ENCODE measurements at regions not wholly inside any gene's neighbourhood (a gene's known extent, or its start where the extent isn't known, plus 50 kb on each side); places are given as distances from the start of the nearest gene placed in this dataset.

- no peaks in the 10 kb centered on the region for H3K4me1 ChIP-seq (ENCODE audit: control insufficient read depth, insufficient read depth, low read length)
- ChIA-PET POLR2A (no interaction called here), CTCF (interaction anchor here (0.6 kb wide), 1 partner anchor 1337 kb away, joined by 3 read pairs; no protein-coding TSS in a partner anchor)
- no peaks in the 10 kb centered on the region for H3K9me3 ChIP-seq (ENCODE audit: control insufficient read depth, insufficient read depth, low read depth, low read length)
- TF ChIP-seq ZNF701 (tag by site-specific recombination; IDR thresholded peaks at IDR 0.05) (no peak), ZNF184 (tag by site-specific recombination; IDR thresholded peaks at IDR 0.05) (no peak), ZBTB20 (tag by site-specific recombination; IDR thresholded peaks at IDR 0.05) (no peak), ZBTB48 (tag by site-specific recombination; IDR thresholded peaks at IDR 0.05) (no peak), ZNF596 (tag by site-specific recombination; IDR thresholded peaks at IDR 0.05) (no peak), ZNF518A (tag by site-specific recombination; conservative IDR thresholded peaks at IDR 0.05; ENCODE audit: low read depth) (no peak), ZNF248 (tag by site-specific recombination; IDR thresholded peaks at IDR 0.05) (no peak), ZBTB6 (tag by site-specific recombination; IDR thresholded peaks at IDR 0.05) (no peak), KLF7 (tag by site-specific recombination; IDR thresholded peaks at IDR 0.05; ENCODE audit: borderline replicate concordance) (no peak), ZNF610 (tag by site-specific recombination; IDR thresholded peaks at IDR 0.05; ENCODE audit: borderline replicate concordance) (no peak)
- TF ChIP-seq, protein P1, sequence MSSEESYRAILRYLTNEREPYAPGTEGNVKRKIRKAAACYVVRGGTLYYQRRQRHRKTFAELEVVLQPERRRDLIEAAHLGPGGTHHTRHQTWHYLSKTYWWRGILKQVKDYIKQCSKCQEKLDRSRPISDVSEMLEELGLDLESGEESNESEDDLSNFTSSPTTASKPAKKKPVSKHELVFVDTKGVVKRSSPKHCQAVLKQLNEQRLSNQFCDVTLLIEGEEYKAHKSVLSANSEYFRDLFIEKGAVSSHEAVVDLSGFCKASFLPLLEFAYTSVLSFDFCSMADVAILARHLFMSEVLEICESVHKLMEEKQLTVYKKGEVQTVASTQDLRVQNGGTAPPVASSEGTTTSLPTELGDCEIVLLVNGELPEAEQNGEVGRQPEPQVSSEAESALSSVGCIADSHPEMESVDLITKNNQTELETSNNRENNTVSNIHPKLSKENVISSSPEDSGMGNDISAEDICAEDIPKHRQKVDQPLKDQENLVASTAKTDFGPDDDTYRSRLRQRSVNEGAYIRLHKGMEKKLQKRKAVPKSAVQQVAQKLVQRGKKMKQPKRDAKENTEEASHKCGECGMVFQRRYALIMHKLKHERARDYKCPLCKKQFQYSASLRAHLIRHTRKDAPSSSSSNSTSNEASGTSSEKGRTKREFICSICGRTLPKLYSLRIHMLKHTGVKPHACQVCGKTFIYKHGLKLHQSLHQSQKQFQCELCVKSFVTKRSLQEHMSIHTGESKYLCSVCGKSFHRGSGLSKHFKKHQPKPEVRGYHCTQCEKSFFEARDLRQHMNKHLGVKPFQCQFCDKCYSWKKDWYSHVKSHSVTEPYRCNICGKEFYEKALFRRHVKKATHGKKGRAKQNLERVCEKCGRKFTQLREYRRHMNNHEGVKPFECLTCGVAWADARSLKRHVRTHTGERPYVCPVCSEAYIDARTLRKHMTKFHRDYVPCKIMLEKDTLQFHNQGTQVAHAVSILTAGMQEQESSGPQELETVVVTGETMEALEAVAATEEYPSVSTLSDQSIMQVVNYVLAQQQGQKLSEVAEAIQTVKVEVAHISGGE (tag by site-specific recombination; conservative IDR thresholded peaks at IDR 0.05; ENCODE audit: low read depth) = no peak
- TF ChIP-seq, protein P2, sequence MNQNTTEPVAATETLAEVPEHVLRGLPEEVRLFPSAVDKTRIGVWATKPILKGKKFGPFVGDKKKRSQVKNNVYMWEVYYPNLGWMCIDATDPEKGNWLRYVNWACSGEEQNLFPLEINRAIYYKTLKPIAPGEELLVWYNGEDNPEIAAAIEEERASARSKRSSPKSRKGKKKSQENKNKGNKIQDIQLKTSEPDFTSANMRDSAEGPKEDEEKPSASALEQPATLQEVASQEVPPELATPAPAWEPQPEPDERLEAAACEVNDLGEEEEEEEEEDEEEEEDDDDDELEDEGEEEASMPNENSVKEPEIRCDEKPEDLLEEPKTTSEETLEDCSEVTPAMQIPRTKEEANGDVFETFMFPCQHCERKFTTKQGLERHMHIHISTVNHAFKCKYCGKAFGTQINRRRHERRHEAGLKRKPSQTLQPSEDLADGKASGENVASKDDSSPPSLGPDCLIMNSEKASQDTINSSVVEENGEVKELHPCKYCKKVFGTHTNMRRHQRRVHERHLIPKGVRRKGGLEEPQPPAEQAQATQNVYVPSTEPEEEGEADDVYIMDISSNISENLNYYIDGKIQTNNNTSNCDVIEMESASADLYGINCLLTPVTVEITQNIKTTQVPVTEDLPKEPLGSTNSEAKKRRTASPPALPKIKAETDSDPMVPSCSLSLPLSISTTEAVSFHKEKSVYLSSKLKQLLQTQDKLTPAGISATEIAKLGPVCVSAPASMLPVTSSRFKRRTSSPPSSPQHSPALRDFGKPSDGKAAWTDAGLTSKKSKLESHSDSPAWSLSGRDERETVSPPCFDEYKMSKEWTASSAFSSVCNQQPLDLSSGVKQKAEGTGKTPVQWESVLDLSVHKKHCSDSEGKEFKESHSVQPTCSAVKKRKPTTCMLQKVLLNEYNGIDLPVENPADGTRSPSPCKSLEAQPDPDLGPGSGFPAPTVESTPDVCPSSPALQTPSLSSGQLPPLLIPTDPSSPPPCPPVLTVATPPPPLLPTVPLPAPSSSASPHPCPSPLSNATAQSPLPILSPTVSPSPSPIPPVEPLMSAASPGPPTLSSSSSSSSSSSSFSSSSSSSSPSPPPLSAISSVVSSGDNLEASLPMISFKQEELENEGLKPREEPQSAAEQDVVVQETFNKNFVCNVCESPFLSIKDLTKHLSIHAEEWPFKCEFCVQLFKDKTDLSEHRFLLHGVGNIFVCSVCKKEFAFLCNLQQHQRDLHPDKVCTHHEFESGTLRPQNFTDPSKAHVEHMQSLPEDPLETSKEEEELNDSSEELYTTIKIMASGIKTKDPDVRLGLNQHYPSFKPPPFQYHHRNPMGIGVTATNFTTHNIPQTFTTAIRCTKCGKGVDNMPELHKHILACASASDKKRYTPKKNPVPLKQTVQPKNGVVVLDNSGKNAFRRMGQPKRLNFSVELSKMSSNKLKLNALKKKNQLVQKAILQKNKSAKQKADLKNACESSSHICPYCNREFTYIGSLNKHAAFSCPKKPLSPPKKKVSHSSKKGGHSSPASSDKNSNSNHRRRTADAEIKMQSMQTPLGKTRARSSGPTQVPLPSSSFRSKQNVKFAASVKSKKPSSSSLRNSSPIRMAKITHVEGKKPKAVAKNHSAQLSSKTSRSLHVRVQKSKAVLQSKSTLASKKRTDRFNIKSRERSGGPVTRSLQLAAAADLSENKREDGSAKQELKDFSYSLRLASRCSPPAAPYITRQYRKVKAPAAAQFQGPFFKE (tag by site-specific recombination; IDR thresholded peaks at IDR 0.05; ENCODE audit: borderline replicate concordance) = no peak
- TF ChIP-seq, protein P3, sequence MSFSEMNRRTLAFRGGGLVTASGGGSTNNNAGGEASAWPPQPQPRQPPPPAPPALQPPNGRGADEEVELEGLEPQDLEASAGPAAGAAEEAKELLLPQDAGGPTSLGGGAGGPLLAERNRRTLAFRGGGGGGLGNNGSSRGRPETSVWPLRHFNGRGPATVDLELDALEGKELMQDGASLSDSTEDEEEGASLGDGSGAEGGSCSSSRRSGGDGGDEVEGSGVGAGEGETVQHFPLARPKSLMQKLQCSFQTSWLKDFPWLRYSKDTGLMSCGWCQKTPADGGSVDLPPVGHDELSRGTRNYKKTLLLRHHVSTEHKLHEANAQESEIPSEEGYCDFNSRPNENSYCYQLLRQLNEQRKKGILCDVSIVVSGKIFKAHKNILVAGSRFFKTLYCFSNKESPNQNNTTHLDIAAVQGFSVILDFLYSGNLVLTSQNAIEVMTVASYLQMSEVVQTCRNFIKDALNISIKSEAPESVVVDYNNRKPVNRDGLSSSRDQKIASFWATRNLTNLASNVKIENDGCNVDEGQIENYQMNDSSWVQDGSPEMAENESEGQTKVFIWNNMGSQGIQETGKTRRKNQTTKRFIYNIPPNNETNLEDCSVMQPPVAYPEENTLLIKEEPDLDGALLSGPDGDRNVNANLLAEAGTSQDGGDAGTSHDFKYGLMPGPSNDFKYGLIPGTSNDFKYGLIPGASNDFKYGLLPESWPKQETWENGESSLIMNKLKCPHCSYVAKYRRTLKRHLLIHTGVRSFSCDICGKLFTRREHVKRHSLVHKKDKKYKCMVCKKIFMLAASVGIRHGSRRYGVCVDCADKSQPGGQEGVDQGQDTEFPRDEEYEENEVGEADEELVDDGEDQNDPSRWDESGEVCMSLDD (tag by site-specific recombination; IDR thresholded peaks at IDR 0.05) = no peak
- H3K36me3 ChIP-seq (ENCODE audit: control insufficient read depth in 2 of 2, insufficient read depth in 1 of 2, low read length in 2 of 2) = no peaks in the 10 kb centered on the region
- no peak overlapping the region for H3K27ac ChIP-seq (ENCODE audit: extremely low read depth, low read depth, low read length)
- no peak overlapping the region for H3K4me3 ChIP-seq (ENCODE audit: low read depth, low read length)
These were observed 620.2 kb downstream of the EFNB2 start for GRCh38 chr13:105915146-105915850.
